22Rv1 (cell line): ENCODE measurements at regions not wholly inside any gene's neighbourhood (a gene's known extent, or its start where the extent isn't known, plus 50 kb on each side); places are given as distances from the start of the nearest gene placed in this dataset.

Experiments
- CTCF ChIP-seq: fragments of 450-650 bp; IDR thresholded peaks from 2 replicates; pipeline ENCODE4 v1.5.1; 2017; ENCODE audit warnings: mild to moderate bottlenecking
- ZFX ChIP-seq: fragments of 450-650 bp; IDR thresholded peaks from 2 replicates; pipeline ENCODE4 v1.6.1; 2017; ENCODE audit warnings: antibody characterized with exemption, borderline replicate concordance

DNA sequence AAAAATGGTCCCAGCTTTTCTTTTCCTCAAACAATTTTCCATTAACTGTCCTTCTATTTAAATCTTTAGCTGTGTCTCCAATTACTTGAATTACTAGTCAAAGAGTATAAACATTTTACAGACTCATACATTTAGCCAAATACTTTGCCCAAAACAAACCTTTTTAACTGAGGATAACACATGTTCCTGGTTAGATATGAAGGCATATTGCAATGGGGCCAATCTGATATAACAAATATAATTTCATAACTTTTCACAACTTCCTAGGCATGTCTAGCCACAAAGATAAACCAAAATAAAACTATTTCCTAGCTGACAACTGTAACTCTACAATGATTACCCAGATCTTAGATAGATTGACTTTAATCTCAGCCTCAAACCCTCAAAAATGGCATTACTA, 247.5 kb upstream of the ZNF521 start:
- TF ChIP-seq CTCF (no peak), ZFX (no peak)
